CD4-positive, alpha-beta T cell treated with Interleukin-4 for 4 hours (primary cell): ENCODE measurements at regions not wholly inside any gene's neighbourhood (a gene's known extent, or its start where the extent isn't known, plus 50 kb on each side); places are given as distances from the start of the nearest gene placed in this dataset.

Source experiments
- DNase-seq: peaks from one replicate; pipeline ENCODE4 v3.0.0-alpha.2; 2020

- DNase-seq, result no peak
Observed at GRCh38 chr6:148112851-148113319, 229.8 kb upstream of the SASH1 start.

- no peak for DNase-seq
Observed at GRCh38 chr6:148116001-148116400, 226.6 kb upstream of the SASH1 start.

- no peak for DNase-seq
Observed at GRCh38 chr6:148118244-148118643, 224.4 kb upstream of the SASH1 start.

GRCh38 chr6:148128014-148128730 lies 214.5 kb upstream of the SASH1 start:
- DNase-seq, result no peak

GRCh38 chr6:148134592-148134991 lies 208.0 kb upstream of the SASH1 start:
- no peak for DNase-seq

- no peak for DNase-seq
Observed at GRCh38 chr6:148136586-148136985, 206.1 kb upstream of the SASH1 start.

GRCh38 chr6:148137652-148138051 lies 205.0 kb upstream of the SASH1 start:
- no peak for DNase-seq

GRCh38 chr6:148138573-148138972 lies 204.1 kb upstream of the SASH1 start:
- DNase-seq, result no peak

- DNase-seq, result no peak
Observed at GRCh38 chr6:148140772-148141557, 201.7 kb upstream of the SASH1 start.

GRCh38 chr6:148142821-148143220 lies 199.8 kb upstream of the SASH1 start:
- DNase-seq, result no peak

- no peak for DNase-seq
Observed at GRCh38 chr6:148143771-148144170, 198.9 kb upstream of the SASH1 start.

GRCh38 chr6:148144917-148145521 lies 197.6 kb upstream of the SASH1 start:
- peak; percentile 29 for DNase-seq

- DNase-seq, result peak; percentile 41
Observed at GRCh38 chr6:148146717-148147462, 195.7 kb upstream of the SASH1 start.

- no peak for DNase-seq
Observed at GRCh38 chr6:148147463-148147830, 195.2 kb upstream of the SASH1 start.

- DNase-seq, result no peak
Observed at GRCh38 chr6:148151896-148152643, 190.6 kb upstream of the SASH1 start.

GRCh38 chr6:148154668-148155067 lies 188.0 kb upstream of the SASH1 start:
- DNase-seq, result no peak

- no peak for DNase-seq
Observed at GRCh38 chr6:148155293-148155692, 187.3 kb upstream of the SASH1 start.

- no peak for DNase-seq
Observed at GRCh38 chr6:148157841-148158240, 184.8 kb upstream of the SASH1 start.

GRCh38 chr6:148164645-148165044 lies 178.0 kb upstream of the SASH1 start:
- no peak for DNase-seq

GRCh38 chr6:148166339-148166968 lies 176.2 kb upstream of the SASH1 start:
- peak; percentile 28 for DNase-seq

GRCh38 chr6:148169706-148170105 lies 172.9 kb upstream of the SASH1 start:
- DNase-seq, result no peak

GRCh38 chr6:148170286-148170685 lies 172.4 kb upstream of the SASH1 start:
- DNase-seq, result no peak
